ENCODE measurements at regions not wholly inside any gene's neighbourhood (a gene's known extent, or its start where the extent isn't known, plus 50 kb on each side); places are given as distances from the start of the nearest gene placed in this dataset.

DNA sequence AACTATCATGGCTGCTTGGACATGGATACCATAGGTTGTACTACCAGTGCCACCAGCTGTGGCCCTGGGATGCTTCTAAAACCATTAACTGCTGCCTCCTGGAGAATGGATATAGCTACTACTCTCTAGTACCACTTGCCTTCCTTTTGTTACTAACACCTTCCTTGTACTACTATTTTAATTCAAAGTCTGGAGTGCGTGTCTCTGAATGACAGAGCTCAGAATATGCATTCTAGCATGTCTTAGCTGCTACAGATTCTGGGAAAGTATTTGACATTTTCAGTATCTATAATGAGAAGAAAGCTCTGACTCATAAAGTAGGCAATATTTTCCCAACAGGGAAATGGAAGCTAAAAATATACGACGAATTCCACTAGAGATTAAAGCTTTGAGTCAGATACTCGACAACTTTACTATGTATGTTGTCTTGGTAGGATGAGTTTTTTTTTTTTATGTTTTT is 112.3 kb downstream of the PFDN4 start:
- no peak for TF ChIP-seq ATF3 (IDR thresholded peaks at IDR 0.05)
- no peak for TF ChIP-seq HNF4A (conservative IDR thresholded peaks at IDR 0.05)
- TF ChIP-seq HNF4G (IDR thresholded peaks at IDR 0.05), result no peak
- TF ChIP-seq MAX (IDR thresholded peaks at IDR 0.05), result no peak
- no peak for TF ChIP-seq NR2F2 (IDR thresholded peaks at IDR 0.05)
- no peak for TF ChIP-seq GABPA (IDR thresholded peaks at IDR 0.05 in 1 of 2, conservative IDR thresholded peaks at IDR 0.05 in 1 of 2)
- no peak for TF ChIP-seq RAD21 (IDR thresholded peaks at IDR 0.05)
- no peak for TF ChIP-seq RXRA (IDR thresholded peaks at IDR 0.05)
- TF ChIP-seq FOXA2 (IDR thresholded peaks at IDR 0.05), result no peak
- TF ChIP-seq, protein P1, sequence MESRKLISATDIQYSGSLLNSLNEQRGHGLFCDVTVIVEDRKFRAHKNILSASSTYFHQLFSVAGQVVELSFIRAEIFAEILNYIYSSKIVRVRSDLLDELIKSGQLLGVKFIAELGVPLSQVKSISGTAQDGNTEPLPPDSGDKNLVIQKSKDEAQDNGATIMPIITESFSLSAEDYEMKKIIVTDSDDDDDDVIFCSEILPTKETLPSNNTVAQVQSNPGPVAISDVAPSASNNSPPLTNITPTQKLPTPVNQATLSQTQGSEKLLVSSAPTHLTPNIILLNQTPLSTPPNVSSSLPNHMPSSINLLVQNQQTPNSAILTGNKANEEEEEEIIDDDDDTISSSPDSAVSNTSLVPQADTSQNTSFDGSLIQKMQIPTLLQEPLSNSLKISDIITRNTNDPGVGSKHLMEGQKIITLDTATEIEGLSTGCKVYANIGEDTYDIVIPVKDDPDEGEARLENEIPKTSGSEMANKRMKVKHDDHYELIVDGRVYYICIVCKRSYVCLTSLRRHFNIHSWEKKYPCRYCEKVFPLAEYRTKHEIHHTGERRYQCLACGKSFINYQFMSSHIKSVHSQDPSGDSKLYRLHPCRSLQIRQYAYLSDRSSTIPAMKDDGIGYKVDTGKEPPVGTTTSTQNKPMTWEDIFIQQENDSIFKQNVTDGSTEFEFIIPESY (IDR thresholded peaks at IDR 0.05), result no peak
- no peak for TF ChIP-seq TAF1 (conservative IDR thresholded peaks at IDR 0.05)
- H3K36me3 ChIP-seq (ENCODE audit: control insufficient read depth in 4 of 4, insufficient read depth in 3 of 4, low read depth in 1 of 4, low read length in 3 of 4), result no peaks in the 10 kb centered on the region
- no peak for DNase-seq (ENCODE audit: low spot score)
- peaks cover 0 to 2% (median 0%) of the 10 kb centered on the region in 4 donors for H3K9me3 ChIP-seq (ENCODE audit: control insufficient read depth in 4 of 4, low read length in 3 of 4)
- WGBS, result 74% methylated on average over 4 of the region's 4 CpGs
- H3K27ac ChIP-seq (ENCODE audit: low read depth in 1 of 2, low read length in 2 of 2), result no peak overlapping the region
- H3K27me3 ChIP-seq (ENCODE audit: control insufficient read depth in 4 of 4, insufficient read depth in 4 of 4, low read length in 3 of 4), result peaks cover 0 to 3% (median 0%) of the 10 kb centered on the region in 4 donors
- no peaks in the 10 kb centered on the region for H3K4me1 ChIP-seq (ENCODE audit: control insufficient read depth in 4 of 4, insufficient read depth in 4 of 4, low read length in 3 of 4)
- no peak overlapping the region for H3K9ac ChIP-seq (ENCODE audit: low read depth in 1 of 2, low read length in 2 of 2)
- no peak overlapping the region for H3K4me3 ChIP-seq (ENCODE audit: low read depth in 1 of 3, low read length in 3 of 3)

DNA sequence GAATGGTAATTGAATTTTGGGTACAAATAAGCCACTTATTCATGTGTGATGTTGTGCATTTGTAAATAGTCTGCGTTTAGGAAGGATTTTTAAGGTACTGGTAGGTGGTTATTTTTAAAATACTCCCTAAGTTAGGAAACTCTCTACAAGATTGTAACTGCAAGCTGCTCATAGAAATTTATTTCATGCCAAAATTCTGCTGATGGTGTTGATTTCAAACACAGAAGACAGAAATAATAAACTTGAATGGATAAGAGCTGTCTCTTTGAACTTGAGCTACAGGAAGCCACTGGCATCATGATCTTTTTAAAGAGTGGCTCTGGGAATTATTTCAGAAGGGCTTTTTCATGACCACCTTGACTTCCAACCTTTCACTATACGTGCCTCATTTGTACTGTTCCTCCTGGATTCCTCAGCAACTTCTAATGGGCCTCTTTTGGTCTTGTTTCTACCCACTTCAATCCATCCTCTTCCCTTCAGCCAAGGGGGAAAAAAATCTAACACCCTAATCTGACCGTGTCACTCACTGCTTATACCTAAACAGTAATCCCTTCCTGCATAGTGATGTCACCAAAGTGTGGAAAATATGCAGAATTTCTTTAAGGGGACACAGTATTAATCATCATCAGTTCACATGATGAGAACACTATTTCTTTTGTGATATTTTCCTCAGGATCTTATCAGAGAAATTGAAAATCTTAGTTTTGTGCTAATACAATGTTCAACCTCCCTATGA is 113.6 kb downstream of the PFDN4 start:
- no peaks in the 10 kb centered on the region for H3K36me3 ChIP-seq (ENCODE audit: control insufficient read depth in 4 of 4, insufficient read depth in 3 of 4, low read depth in 1 of 4, low read length in 3 of 4)
- H3K9me3 ChIP-seq (ENCODE audit: control insufficient read depth in 4 of 4, low read length in 3 of 4), result peaks cover 0 to 2% (median 0%) of the 10 kb centered on the region in 4 donors
- no peak overlapping the region for H3K4me3 ChIP-seq (ENCODE audit: low read depth in 1 of 3, low read length in 3 of 3)
- DNase-seq (ENCODE audit: low spot score), result no peak
- H3K27me3 ChIP-seq (ENCODE audit: control insufficient read depth in 4 of 4, insufficient read depth in 4 of 4, low read length in 3 of 4), result peaks cover 0 to 6% (median 0%) of the 10 kb centered on the region in 4 donors
- H3K27ac ChIP-seq (ENCODE audit: low read depth in 1 of 2, low read length in 2 of 2), result no peak overlapping the region
- 72% methylated on average over 3 of the region's 3 CpGs for WGBS
- H3K4me1 ChIP-seq (ENCODE audit: control insufficient read depth in 4 of 4, insufficient read depth in 4 of 4, low read length in 3 of 4), result no peaks in the 10 kb centered on the region
- TF ChIP-seq CTCF (IDR thresholded peaks at IDR 0.05; ENCODE audit: low read depth, low read length, missing input control) (no peak), EGR1 (IDR thresholded peaks at IDR 0.05; ENCODE audit: low read depth in 2 of 2) (no peak), REST (IDR thresholded peaks at IDR 0.05) (no peak), MAX (IDR thresholded peaks at IDR 0.05) (no peak), NR2F2 (IDR thresholded peaks at IDR 0.05) (no peak), ATF3 (IDR thresholded peaks at IDR 0.05) (no peak), TAF1 (conservative IDR thresholded peaks at IDR 0.05) (no peak), FOXA2 (IDR thresholded peaks at IDR 0.05) (no peak)
- H3K9ac ChIP-seq (ENCODE audit: low read depth in 1 of 2, low read length in 2 of 2), result no peak overlapping the region

Measured in liver (tissue), 8 donors.